A673 (cell line): ENCODE measurements at regions not wholly inside any gene's neighbourhood (a gene's known extent, or its start where the extent isn't known, plus 50 kb on each side); places are given as distances from the start of the nearest gene placed in this dataset.

Experiments used
- BruUV-seq: library from RNA; stranded (reverse); fragments of 400-500 nt; replicated peaks from 2 replicates; lab custom pipeline; 2021; lab: Mats Ljungman, UMichigan
- CTCF ChIA-PET: fragments of 300-600 bp; sonication (Branson Sonifier 250); formaldehyde crosslinking; loops from one replicate; lab custom pipeline; 2022; ENCODE audit warnings: antibody characterized with exemption; lab: Charles Lee
- POLR2A ChIA-PET: fragments of 300-600 bp; sonication (Branson Sonifier 250); formaldehyde crosslinking; loops from one replicate; lab custom pipeline; 2022; ENCODE audit warnings: antibody characterized with exemption; ENCODE audit not compliant: low non-redundant PET; lab: Charles Lee
- DNase-seq: peaks from one replicate; pipeline ENCODE4 v3.0.0-alpha.2; 2015; ENCODE audit warnings: low spot score
- H3K27ac ChIP-seq: fragments of 200-600 bp; sonication (generic); 2 replicates; pipeline ENCODE4 v1.5.1; 2016; ENCODE audit warnings: mixed run types, low read depth, mild to moderate bottlenecking, mixed read lengths, antibody characterized with exemption, low read length; ENCODE audit not compliant: poor library complexity, severe bottlenecking
- H3K27me3 ChIP-seq: fragments of 200-600 bp; sonication (generic); replicated peaks from 2 replicates; pipeline ENCODE4 v1.6.1; 2017; ENCODE audit warnings: mixed run types, low read depth, mild to moderate bottlenecking, mixed read lengths, antibody characterized with exemption, low read length; ENCODE audit not compliant: insufficient read depth, poor library complexity
- H3K36me3 ChIP-seq: fragments of 200-600 bp; sonication (generic); 2 replicates; pipeline ENCODE4 v1.6.1; 2016; ENCODE audit warnings: mixed run types, mild to moderate bottlenecking, mixed read lengths, antibody characterized with exemption, low read length; ENCODE audit not compliant: insufficient read depth, poor library complexity, severe bottlenecking
- H3K4me1 ChIP-seq: fragments of 200-600 bp; sonication (generic); 2 replicates; pipeline ENCODE4 v1.6.1; 2017; ENCODE audit warnings: mixed run types, mild to moderate bottlenecking, mixed read lengths, antibody characterized with exemption, low read length; ENCODE audit not compliant: insufficient read depth, poor library complexity, severe bottlenecking
- H3K4me3 ChIP-seq: fragments of 200-600 bp; sonication (generic); 2 replicates; pipeline ENCODE4 v1.5.1; 2016; ENCODE audit warnings: low read depth, mixed run types, mild to moderate bottlenecking, mixed read lengths, low read length; ENCODE audit not compliant: poor library complexity, severe bottlenecking
- H3K9me3 ChIP-seq: fragments of 200-600 bp; sonication (generic); 2 replicates; pipeline ENCODE4 v1.6.1; 2016; ENCODE audit warnings: mixed run types, low read depth, mild to moderate bottlenecking, mixed read lengths, antibody characterized with exemption, low read length; ENCODE audit not compliant: poor library complexity, severe bottlenecking
- CTCF ChIP-seq: fragments of 300-800, 200-600 bp; sonication (generic); conservative IDR thresholded peaks from 2 replicates; pipeline ENCODE4 v1.5.1; 2017; ENCODE audit warnings: low read depth, mild to moderate bottlenecking, antibody characterized with exemption, low read length, moderate library complexity, mixed read lengths
- EZH2 ChIP-seq: fragments of 200-600 bp; sonication (generic); IDR thresholded peaks from 2 replicates; pipeline ENCODE4 v1.6.1; 2017; ENCODE audit warnings: borderline replicate concordance, low read depth, mild to moderate bottlenecking, mixed read lengths, antibody characterized with exemption, low read length; ENCODE audit not compliant: poor library complexity, severe bottlenecking
- intact Hi-C: fragments of 100-400 bp; cut with micrococcal nuclease; formaldehyde crosslinking; loops from one replicate; pipeline ENCODE4 v1.10.0; 2022; ENCODE audit not compliant: unreplicated experiment

GRCh38 chr5:88518131-88519016 lies 249.7 kb upstream of the TMEM161B start:
- Histone ChIP-seq H3K4me3 (no peak overlapping the region), H3K36me3 (no peaks in the 10 kb centered on the region), H3K4me1 (no peaks in the 10 kb centered on the region), H3K27me3 (no peaks in the 10 kb centered on the region), H3K9me3 (no peaks in the 10 kb centered on the region), H3K27ac (no peak overlapping the region)
- no TSS peak for BruUV-seq
- ChIA-PET POLR2A (no interaction called here), CTCF (no interaction called here)
- intact Hi-C loops = no loop called here
- TF ChIP-seq EZH2 = no peak
- TF ChIP-seq CTCF = no peak
- DNase-seq = no peak

GRCh38 chr5:88515881-88516819 lies 247.5 kb upstream of the TMEM161B start:
- no peaks in the 10 kb centered on the region for H3K36me3 ChIP-seq
- no peaks in the 10 kb centered on the region for H3K27me3 ChIP-seq
- no TSS peak for BruUV-seq
- no peak overlapping the region for H3K27ac ChIP-seq
- no peak overlapping the region for H3K4me3 ChIP-seq
- CTCF ChIA-PET = no interaction called here
- POLR2A ChIA-PET = no interaction called here
- DNase-seq = no peak
- no peaks in the 10 kb centered on the region for H3K9me3 ChIP-seq
- TF ChIP-seq EZH2 = no peak
- TF ChIP-seq CTCF = no peak
- no peaks in the 10 kb centered on the region for H3K4me1 ChIP-seq
- intact Hi-C loops = no loop called here

- H3K4me1 ChIP-seq = no peaks in the 10 kb centered on the region
- intact Hi-C loops = no loop called here
- ChIA-PET POLR2A (no interaction called here), CTCF (no interaction called here)
- no peaks in the 10 kb centered on the region for H3K9me3 ChIP-seq
- H3K4me3 ChIP-seq = no peak overlapping the region
- BruUV-seq = no TSS peak
- no peaks in the 10 kb centered on the region for H3K36me3 ChIP-seq
- H3K27ac ChIP-seq = no peak overlapping the region
- peaks cover 4% of the 10 kb centered on the region for H3K27me3 ChIP-seq
- no peak for DNase-seq
- TF ChIP-seq EZH2 (no peak), CTCF (no peak)
Measured at GRCh38 chr5:88515068-88515467, 246.4 kb upstream of the TMEM161B start.
